ENCODE measurements at regions not wholly inside any gene's neighbourhood (a gene's known extent, or its start where the extent isn't known, plus 50 kb on each side); places are given as distances from the start of the nearest gene placed in this dataset.
"Not testable (repeated sequence)": the region's sequence is repeated elsewhere in the genome, so short reads cannot be mapped to it uniquely, and the experiment has no call there.

DNA sequence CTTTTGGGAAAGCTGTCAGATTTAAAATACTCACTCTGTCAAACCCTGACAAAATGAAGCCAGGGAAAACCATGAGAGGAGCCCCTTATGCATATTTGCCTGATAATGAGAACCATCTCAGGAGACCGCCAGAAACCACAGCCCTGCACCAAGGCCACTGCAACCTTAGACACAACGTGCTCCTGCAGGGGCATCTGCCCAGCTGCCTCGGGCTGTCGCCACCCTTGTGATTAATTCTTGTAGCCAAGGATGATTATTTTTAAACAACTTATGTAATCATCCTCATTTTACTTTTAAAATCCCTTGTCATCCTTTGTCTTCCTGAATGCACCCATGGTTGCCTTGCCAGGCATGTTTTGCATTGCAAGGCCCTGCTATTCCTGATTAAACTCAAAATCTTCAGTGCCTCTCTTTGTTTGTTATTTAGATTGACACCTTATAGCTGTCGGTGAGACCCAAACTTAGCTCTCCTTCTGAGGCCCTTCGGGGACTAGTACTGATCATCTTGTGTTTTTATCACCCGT, 766.4 kb upstream of the TMEM132C start:
- no peak for DNase-seq (ENCODE audit: low read depth in 2 of 2)

DNA sequence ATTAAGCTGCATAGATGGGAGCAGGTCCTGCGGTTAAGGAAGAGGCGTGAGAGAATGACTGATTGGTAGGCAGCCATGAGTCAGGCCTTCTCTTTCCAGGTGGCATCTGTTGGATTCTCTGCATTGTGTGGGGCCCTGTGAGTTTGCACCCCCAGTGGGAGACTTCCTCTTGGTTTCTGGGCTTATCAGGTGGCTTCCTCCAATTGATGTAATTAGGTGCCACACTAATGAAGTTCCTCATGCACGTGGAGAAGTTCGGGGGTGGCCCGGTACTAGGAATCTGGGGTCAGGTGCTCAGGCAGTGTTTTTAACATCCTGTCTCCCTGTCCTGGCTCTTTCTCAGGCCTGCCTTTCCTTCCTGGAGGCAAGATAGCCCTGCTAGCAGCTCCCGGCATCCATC, 765.1 kb upstream of the TMEM132C start:
- DNase-seq (ENCODE audit: low read depth in 2 of 2): no peak

DNA sequence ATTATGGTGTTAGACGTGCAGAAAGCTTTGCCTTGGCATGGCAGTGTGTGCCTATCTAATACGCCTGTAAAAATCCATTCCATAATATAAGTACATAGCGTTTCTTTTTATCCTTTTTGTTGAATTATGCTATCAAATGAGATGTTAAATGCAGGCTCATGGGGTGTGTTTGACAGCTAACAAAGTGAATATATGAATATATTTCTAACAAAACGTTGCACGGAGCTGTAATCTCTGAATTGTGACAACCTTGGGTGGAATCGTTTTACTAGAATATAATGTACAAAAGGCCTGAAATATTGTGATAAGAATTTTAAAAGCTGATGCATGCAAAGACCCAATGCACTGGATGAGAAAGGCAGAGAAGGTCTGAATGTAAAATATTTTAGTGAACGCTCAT, 763.7 kb upstream of the TMEM132C start:
- no peak for DNase-seq (ENCODE audit: low read depth in 2 of 2)

DNA sequence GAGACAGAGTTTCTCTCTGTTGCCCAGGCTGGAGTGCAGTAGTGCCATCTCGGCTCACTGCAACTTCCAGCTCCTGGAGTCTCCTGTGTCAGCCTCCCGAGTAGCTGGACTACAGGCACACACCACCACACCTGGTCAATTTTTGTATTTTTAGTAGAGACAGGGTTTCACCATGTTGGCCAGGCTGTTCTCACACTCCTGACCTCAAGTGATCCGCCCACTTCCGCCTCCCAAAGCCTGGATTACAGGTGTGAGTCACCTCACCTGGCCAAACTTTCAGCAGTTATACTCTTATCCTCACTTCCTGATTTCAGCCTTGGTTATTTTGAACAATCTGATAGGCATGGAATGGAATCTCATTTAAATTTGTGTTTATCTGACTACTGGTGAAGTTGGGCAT, 763.0 kb upstream of the TMEM132C start:
- DNase-seq (ENCODE audit: low read depth in 2 of 2): not testable (repeated sequence)

DNA sequence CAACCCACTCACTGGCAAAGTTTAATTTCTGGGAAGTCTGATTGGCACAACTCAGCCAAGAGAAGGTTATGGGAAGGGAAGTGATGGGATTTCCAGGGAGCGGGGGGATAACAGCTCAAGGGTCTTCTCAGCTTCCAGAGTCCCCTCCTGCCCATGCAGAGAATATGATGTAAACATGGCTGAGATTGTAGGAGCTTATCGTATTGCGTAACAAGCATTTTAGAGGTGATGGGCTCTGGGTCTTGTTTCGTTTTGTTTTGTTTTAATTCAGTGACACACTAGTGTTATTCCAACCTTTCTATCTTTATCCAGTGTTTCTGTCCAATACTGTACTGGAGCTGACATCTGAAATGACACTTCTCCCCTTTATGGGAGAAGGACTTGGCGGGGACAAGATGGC, 762.1 kb upstream of the TMEM132C start:
- no peak for DNase-seq (ENCODE audit: low read depth in 2 of 2)

DNA sequence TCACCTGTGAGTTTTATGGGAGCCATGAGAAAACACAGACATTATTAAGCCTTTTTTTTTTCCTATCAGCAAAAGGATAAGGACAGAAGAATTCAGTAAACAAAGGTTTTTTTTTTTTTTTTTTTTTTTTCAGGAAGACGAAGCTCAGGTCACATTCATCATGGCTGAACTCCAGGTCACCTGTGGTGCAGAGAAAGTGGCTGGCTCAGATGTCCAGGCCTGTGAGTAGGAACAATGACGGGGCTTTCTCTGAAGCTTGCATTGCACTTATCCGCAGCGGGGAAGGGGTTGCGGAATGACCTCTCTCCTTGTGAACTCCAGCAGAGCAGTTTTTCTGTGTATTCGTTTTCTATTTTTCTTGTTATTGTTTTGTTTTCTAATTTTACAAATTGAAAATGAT, 759.6 kb upstream of the TMEM132C start:
- DNase-seq (ENCODE audit: low read depth in 2 of 2): no peak

DNA sequence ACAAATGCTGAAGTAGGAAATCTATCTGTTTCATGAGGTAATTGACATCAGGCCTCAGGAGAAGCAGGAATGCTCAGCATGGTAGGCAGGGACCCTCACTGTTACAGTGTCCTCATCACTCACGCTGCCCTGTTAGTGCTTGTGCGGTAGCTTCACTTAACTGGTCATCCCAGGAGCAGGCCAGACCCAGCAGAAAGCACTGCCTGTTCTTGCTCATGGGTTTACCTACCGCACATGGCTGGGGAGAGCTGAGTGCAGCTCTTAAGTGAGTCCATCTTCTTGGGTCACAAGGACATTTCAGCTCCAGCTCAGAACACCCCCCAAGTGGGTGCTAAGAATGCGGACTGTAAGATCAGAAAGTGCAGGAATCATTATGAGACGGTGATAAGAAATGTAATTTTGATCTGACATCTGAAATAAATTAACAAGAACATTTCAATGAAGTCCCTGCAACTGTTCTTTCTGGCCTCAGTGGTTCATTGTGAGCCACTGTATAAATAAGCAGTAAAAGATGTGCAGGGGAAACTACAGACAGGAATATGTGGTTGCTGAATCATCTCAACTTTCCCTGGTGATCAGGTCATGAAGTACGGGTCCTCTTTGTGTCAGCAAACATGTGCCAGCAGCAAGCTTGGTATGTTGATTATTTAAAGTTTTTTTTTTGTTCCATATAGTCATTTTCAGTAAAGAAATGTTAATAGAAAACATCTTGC, 757.7 kb upstream of the TMEM132C start:
- DNase-seq (ENCODE audit: low read depth in 2 of 2): no peak

DNA sequence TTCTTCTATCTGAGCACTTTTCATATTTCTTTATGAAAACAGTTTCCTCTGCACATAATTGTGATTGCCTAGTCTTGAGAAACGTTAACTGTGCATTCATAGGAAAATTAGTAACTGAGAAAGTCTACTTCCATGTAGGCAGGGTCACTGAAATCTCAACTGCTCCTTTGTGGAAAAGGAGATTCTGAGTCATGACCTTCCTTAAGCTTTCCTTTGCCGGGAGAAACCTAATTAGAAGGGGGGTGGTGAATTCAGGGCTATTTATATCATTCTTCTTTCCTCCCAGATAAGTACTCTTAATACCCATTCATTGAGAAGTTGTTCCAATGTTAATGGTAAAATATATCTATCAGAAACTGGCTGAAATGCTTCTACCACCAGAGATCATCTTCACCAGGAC, 751.0 kb upstream of the TMEM132C start:
- DNase-seq (ENCODE audit: low read depth in 2 of 2): no peak

DNA sequence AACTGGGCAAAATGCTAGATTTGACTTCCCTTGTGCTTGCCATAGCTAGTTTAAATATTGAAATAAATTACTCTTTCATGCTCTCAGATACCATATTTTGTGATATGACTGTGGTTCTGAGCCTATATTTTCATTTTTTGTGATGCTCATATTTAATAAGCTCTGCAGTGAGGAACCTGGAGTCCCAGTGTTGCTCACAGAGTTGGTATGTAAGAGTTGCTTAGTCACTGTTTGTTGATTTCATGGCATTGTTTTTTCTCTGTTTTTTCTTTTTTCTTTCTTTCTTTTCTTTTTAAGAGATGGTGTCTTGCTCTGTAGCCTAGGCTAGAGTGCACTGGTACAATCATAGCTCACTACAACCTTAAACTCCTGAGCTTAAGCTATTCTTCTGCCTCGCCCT, 750.5 kb upstream of the TMEM132C start:
- DNase-seq (ENCODE audit: low read depth in 2 of 2): no peak

DNA sequence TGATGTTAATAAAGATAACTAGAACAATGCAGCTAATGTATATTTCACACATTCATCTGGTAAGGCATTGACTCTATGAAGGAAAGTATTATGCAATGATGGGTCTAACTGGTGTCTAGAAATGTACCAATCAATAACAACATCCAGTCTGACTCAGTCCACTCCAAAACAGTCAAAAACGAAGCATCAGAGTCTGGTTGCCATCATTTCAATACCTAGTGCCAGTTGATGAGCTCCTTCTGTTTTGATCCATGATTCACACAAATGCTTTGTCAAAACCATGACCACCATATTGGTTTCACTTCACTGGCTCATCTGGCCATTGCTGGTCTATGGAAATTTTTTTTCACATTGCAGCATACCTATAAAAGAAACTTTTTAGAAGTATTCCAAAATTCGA, 747.2 kb upstream of the TMEM132C start:
- no peak for DNase-seq (ENCODE audit: low read depth in 2 of 2)

DNA sequence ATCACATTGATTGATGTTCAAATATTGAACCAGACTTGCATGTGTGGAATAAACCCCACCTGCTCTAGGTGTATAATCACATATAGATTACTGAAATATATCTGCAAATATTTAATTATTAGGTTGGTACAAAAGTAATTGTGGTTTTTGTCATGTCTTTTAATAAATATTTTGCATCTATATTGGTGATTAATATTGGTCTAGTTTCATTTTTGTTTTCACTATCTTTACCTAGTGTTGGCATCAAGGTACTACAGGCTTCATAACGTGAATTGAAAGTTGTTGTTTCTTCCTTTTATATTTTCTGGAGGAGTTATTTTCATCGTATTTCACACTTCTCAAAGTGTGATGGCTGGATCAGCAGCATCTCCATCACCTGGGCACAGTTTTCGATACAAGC, 740.0 kb upstream of the TMEM132C start:
- DNase-seq (ENCODE audit: low read depth in 2 of 2): no peak

DNA sequence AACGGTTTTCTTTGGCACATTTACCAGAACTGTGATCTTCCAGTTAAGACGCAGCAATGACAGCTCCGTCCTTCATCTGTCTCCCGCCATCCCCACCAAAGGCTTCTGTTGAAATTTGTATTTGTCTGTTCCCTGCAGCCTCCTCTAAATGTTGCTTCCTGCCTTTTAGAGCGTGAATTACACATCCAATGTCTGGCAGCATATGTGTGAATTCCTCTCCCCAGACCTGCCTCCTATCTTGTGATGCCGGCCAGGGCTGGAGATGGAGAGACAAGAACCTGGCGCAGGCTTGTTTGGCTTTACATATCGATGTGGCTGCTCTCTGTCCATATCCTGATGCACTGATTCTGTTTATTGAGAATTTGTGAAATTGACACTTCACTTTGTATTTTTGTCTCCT, 738.4 kb upstream of the TMEM132C start:
- no peak for DNase-seq (ENCODE audit: low read depth in 2 of 2)

DNA sequence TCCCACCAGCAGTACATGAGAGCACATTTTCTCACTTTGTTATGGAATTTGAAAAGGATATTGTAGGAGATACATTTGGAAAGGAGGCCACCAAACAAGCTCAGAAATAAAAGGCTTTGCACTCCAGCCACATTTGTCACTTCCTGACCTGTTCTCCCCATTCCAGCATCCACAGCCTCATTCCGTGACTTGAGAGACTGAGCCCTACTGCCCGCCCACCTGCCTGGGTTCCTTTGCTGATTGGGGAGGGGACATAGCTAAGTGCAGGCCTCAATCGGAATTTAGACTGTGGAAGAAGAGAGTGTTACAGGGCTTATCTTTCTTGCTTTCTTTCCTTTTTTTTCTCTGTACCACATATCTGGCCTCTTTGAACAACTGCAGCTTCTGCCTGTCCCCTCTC, 735.4 kb upstream of the TMEM132C start:
- no peak for DNase-seq (ENCODE audit: low read depth in 2 of 2)

DNA sequence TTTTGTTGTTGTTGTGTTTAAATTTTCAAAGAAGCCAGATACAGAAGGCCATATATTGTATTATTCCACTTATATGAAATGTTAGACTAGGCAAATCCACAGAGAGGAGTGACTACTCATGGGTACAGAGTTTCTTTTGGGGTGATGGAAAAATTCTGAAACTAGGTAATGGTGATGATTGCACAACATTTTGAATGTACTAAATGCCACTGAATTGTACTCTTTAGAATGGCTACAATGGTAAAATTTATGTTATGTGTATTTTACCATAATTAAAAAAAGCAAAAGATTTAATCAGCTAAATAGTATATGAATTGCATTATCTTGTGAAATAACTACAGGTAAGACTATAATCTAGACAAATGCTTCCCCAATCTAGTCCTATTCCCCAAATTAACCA, 733.6 kb upstream of the TMEM132C start:
- no peak for DNase-seq (ENCODE audit: low read depth in 2 of 2)

DNA sequence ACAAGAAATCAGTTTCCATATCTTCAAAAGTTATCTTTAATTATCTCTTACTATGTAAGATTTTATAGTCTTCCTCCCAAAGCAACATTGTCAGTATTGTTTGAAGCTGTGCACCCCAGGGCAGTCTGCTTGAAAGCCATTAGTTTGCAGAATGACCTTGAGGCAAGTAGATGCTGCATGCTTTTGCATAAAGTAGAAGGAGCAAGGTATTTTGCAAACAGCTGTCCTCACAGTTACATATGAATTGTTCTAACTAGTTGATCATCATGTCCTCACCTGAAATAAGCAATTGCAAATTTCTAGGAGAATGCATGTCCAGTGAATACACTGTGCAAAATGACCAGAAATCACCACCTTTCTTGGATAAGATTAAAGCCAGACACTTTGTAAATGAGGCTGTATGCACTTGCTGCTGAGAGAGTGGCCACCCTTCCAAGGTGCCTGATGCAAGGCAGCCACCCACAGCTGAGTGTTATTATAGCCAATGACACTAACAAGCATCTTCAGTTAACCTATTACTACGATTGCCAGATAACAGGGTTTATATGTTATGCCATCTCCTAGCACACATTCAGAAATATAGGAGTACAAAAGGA, 730.0 kb upstream of the TMEM132C start:
- DNase-seq (ENCODE audit: low read depth in 2 of 2): no peak

DNA sequence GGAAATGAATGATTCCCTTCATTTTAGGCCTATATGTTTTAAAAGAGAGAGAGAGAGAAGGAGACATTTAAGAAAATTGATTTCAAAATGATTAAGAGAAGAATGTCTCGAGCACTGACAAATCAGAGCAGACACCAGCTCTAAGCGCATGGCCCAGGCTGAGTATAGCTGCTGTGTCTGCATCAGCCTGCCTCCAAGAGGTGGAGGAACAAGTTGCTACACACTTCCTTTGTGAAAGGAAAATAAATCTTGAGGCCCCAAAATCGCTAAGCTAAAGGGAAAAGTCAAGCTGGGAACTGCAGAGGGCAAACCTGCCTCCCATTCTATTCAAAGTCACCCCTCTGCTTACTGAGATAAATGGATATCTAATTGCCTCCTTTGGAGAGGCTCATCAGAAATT, 728.7 kb upstream of the TMEM132C start:
- DNase-seq (ENCODE audit: low read depth in 2 of 2): no peak

DNA sequence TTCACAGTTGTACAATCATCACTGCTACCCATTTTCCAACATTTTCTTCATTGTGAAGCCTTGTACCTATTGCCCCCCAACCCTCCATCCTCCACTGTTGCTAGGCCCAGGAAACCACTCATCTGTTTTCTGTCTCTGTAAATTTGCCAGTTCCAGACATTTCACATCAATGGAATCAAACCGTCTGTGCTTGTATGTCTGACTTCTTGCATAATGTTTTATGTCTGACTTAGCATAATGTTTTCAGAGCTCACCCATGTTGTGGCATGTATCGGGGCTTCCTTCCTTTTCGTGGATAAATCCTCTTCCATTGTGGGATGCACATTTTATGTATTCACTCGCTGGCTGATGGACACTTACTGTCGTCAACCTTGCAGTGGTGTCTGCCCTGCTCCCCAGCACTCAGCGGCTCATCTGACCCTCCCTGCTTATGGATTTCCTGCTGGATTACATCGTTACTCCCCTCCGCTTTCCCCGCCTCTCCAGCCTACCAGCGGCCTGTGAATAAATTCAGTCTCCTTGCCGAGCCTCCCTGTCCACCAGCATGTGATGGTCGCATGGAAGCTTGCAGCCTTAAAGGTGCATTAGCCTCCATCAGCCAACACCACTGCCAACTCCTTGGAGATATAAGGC, 727.6 kb upstream of the TMEM132C start:
- no peak for DNase-seq (ENCODE audit: low read depth in 2 of 2)

DNA sequence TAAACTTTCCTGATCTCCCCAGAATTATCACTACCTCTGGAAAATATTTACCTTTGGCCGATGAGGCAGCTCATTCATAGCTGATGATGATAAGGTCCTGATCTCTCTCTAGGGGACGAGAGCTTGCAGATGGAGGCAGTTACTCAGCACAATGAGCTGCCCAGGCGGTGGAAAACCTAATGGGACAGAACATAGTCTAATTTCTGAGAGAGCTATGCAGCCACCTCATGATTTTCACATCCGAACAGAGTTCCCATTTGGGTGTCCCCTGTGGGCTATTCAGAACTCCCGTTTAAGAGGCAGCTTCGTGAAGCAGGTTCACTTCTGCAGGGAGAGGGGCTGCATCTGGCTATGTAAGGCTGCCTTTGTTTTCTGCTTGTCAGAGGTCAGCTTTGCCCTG, 724.6 kb upstream of the TMEM132C start:
- DNase-seq (ENCODE audit: low read depth in 2 of 2): no peak

DNA sequence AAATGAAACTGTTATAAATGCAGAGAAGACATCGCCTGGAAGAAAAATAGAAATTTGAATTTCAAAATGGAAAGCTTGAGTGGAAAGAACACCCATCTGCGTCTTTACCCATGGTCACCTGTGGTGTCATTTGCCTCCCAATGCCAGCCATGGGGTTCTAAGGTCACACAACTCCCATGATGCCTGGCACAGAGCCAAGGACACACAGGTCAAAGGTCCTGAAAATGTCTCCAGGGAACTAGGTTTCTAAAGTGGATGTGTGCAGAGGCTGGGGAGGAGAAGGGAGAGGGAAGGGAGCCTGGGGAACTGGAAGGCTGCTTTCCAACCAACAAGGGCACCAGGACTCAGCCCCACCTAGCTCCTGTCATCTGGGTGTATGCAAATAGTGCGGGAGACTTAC, 724.0 kb upstream of the TMEM132C start:
- DNase-seq (ENCODE audit: low read depth in 2 of 2): no peak

DNA sequence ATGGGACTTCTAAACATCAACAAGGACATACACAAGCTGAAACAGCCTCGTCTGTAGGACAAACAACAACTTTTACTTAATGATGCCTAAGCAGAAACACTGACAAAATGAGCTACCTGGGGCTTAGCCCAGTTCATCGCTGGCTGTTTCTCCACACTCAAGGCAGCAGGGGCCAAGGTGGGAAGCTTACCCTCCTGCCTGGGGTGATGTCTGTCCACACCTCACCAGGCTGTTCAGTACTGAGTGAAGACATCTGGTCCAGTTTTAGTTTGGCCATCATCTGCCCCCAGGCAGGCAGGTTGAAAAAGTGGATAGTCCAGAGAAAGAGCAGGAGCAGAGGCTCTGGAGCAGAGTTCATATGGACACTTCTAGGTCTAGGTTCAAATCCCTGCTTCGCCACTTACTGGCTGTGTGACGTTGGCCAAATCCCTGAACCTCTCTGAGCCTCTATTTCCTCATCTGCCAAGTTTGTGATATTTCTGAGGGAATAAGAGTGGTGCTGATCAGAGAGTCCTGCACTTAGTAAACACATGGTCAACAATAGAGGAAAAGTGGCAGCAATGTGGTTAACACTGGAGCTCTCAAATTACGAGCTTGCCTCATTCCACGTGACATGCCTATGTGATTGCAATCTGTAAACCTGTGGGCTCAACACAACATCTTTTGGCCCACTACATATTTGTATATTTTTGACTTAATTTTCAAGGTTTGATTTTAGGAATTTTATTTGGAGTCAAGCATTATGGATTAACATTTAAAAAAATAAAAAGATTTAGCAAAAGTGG, 720.1 kb upstream of the TMEM132C start:
- no peak for DNase-seq (ENCODE audit: low read depth in 2 of 2)

DNA sequence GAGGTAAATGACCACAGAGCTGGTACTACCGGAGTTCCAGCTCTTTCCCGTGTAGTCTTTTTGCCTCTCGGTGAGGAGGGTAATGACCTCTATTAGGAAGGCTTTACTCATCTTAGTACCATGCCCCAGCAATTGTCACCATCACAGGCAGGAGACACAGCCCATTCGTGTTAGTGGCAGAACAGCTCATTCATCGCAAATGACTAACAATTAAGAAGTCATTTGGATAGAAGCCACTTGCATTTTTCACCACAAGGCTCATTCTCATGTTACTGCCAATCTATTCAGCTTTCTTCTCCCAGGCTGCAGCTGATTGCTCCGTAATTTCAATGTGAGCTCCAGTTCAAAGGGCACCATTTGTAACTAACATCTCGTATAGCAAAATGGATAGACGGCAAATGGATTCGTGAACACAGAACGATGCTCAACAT, 718.8 kb upstream of the TMEM132C start:
- DNase-seq (ENCODE audit: low read depth in 2 of 2): no peak

DNA sequence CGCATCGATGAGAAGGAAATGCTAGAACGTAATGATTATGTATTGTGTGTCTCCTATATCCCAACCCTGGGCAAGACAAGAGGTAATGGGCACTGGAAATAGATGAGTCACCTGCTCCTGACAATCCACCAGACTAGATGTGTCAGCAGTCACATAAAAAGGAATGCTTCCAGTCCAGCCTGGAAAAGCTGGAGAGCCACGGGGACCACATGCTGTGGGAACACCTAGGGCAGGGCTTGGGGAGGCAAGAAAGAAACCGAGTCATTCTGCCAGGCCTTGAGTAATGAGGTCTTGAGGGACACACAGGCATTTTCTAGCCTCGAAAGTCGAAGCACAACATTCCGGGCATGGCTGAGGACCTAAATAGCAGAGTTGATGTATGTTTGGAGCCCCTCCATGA, 716.7 kb upstream of the TMEM132C start:
- DNase-seq (ENCODE audit: low read depth in 2 of 2): no peak

All from lung microvascular endothelial cell (primary cell).